ENCODE measurements at regions not wholly inside any gene's neighbourhood (a gene's known extent, or its start where the extent isn't known, plus 50 kb on each side); places are given as distances from the start of the nearest gene placed in this dataset.

DNA sequence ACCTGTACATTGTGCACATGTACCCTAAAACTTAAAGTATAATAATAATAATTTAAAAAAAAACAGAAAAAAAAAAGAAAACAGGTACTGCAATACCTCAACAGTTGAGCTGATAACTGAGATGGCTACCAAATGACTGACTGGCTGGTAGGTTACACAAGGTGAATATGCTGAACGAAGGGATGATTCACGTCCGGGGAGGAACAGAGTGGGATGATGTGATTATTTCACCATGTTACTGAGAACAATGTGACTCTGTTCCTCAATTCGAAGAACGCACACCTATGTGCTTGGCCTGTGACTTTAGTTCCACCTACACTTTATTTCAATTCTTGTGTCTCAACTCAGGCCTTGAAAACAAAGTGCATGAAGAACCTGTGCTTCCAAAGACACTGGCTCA lies 111.7 kb downstream of the CXXC4 start:
- Histone ChIP-seq H3K79me2 (ENCODE audit: control insufficient read depth, insufficient read depth, low read length) (no peaks in the 10 kb centered on the region), H3K27me3 (ENCODE audit: control insufficient read depth, insufficient read depth, low read length) (no peaks in the 10 kb centered on the region), H3K27ac (ENCODE audit: insufficient read depth, low read length) (no peak overlapping the region), H3K4me2 (ENCODE audit: extremely low read depth, insufficient read depth, low read length) (no peak overlapping the region), H3K9ac (ENCODE audit: insufficient read depth, low read length) (no peak overlapping the region), H3K4me3 (replicated peaks in 1 of 4; ENCODE audit: control extremely low read depth in 1 of 4, insufficient read depth in 1 of 4, low read depth in 3 of 4, low read length in 4 of 4) (no peak overlapping the region), H3K36me3 (ENCODE audit: control insufficient read depth, insufficient read depth, low read length) (no peaks in the 10 kb centered on the region), H2AFZ (ENCODE audit: low read length) (no peak overlapping the region), H4K20me1 (ENCODE audit: control insufficient read depth, extremely low read depth, insufficient read depth, low read length) (no peaks in the 10 kb centered on the region), H3K9me3 (ENCODE audit: control insufficient read depth, insufficient read depth, low read depth, low read length) (no peaks in the 10 kb centered on the region), H3K4me1 (ENCODE audit: control insufficient read depth, extremely low read depth, insufficient read depth, low read length) (no peaks in the 10 kb centered on the region)
- no peak for DNase-seq (ENCODE audit: low read depth in 2 of 2)
- TF ChIP-seq, protein P1, sequence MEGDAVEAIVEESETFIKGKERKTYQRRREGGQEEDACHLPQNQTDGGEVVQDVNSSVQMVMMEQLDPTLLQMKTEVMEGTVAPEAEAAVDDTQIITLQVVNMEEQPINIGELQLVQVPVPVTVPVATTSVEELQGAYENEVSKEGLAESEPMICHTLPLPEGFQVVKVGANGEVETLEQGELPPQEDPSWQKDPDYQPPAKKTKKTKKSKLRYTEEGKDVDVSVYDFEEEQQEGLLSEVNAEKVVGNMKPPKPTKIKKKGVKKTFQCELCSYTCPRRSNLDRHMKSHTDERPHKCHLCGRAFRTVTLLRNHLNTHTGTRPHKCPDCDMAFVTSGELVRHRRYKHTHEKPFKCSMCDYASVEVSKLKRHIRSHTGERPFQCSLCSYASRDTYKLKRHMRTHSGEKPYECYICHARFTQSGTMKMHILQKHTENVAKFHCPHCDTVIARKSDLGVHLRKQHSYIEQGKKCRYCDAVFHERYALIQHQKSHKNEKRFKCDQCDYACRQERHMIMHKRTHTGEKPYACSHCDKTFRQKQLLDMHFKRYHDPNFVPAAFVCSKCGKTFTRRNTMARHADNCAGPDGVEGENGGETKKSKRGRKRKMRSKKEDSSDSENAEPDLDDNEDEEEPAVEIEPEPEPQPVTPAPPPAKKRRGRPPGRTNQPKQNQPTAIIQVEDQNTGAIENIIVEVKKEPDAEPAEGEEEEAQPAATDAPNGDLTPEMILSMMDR (conservative IDR thresholded peaks at IDR 0.05 in 1 of 2, IDR thresholded peaks at IDR 0.05 in 1 of 2; ENCODE audit: low read depth in 1 of 2, low read length in 2 of 2), result no peak
- no peak for TF ChIP-seq EZH2 (IDR thresholded peaks at IDR 0.05; ENCODE audit: low read length, missing control alignments)

DNA sequence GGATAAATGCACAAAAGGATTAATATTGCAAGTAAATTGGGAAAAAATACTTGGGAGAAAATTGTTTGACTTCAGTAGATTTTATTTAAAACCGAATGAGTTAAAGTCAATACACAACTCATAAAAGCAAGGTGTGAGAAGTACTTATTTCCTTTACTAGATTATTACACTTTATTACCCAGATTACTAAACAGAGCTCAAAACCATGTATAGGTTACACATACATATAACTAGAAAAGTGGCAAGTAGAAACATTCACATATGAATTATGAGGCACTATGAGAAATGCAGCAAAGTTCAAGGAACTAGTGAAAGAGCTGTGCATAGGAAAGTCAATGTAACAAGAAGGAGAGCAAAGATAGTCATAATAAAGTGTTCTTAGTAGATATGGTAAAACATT lies 113.0 kb downstream of the CXXC4 start:
- Histone ChIP-seq H2AFZ (ENCODE audit: low read length) (no peak overlapping the region), H3K79me2 (ENCODE audit: control insufficient read depth, insufficient read depth, low read length) (no peaks in the 10 kb centered on the region), H3K36me3 (ENCODE audit: control insufficient read depth, insufficient read depth, low read length) (no peaks in the 10 kb centered on the region), H3K4me1 (ENCODE audit: control insufficient read depth, extremely low read depth, insufficient read depth, low read length) (no peaks in the 10 kb centered on the region), H3K27me3 (ENCODE audit: control insufficient read depth, insufficient read depth, low read length) (no peaks in the 10 kb centered on the region), H3K9ac (ENCODE audit: insufficient read depth, low read length) (no peak overlapping the region), H3K4me2 (ENCODE audit: extremely low read depth, insufficient read depth, low read length) (no peak overlapping the region), H4K20me1 (ENCODE audit: control insufficient read depth, extremely low read depth, insufficient read depth, low read length) (no peaks in the 10 kb centered on the region), H3K4me3 (replicated peaks in 1 of 4; ENCODE audit: control extremely low read depth in 1 of 4, insufficient read depth in 1 of 4, low read depth in 3 of 4, low read length in 4 of 4) (no peak overlapping the region), H3K9me3 (ENCODE audit: control insufficient read depth, insufficient read depth, low read depth, low read length) (no peaks in the 10 kb centered on the region), H3K27ac (ENCODE audit: insufficient read depth, low read length) (no peak overlapping the region)
- no peak for TF ChIP-seq EZH2 (IDR thresholded peaks at IDR 0.05; ENCODE audit: low read length, missing control alignments)
- TF ChIP-seq, protein P1 (conservative IDR thresholded peaks at IDR 0.05 in 1 of 2, IDR thresholded peaks at IDR 0.05 in 1 of 2; ENCODE audit: low read depth in 1 of 2, low read length in 2 of 2), result no peak
- DNase-seq (ENCODE audit: low read depth in 2 of 2), result no peak

DNA sequence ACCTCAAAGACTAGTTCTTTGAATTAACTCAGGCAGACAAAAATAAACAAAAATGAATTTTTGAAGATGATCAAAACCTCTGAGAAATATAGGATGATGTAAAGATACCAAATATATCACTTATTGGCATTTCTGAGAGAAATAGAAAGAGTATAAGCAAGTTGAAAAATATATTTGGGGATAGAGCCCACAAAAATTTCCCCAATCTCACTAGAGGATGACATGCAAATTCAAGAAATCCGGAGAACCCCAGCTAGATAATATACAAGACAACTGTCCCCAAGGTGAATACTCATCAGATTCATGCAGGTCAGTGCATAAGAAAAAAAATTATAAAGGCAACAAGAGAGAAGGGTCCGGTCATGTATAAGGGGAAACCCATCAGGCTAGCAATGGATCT lies 129.1 kb downstream of the CXXC4 start:
- no peak for DNase-seq (ENCODE audit: low read depth in 2 of 2)
- H3K9me3 ChIP-seq (ENCODE audit: control insufficient read depth, insufficient read depth, low read depth, low read length), result no peaks in the 10 kb centered on the region
- H3K27ac ChIP-seq (ENCODE audit: insufficient read depth, low read length), result no peak overlapping the region
- no peak overlapping the region for H3K4me2 ChIP-seq (ENCODE audit: extremely low read depth, insufficient read depth, low read length)
- TF ChIP-seq, protein P1 (conservative IDR thresholded peaks at IDR 0.05 in 1 of 2, IDR thresholded peaks at IDR 0.05 in 1 of 2; ENCODE audit: low read depth in 1 of 2, low read length in 2 of 2), result no peak
- TF ChIP-seq EZH2 (IDR thresholded peaks at IDR 0.05; ENCODE audit: low read length, missing control alignments), result no peak
- no peaks in the 10 kb centered on the region for H4K20me1 ChIP-seq (ENCODE audit: control insufficient read depth, extremely low read depth, insufficient read depth, low read length)
- H3K79me2 ChIP-seq (ENCODE audit: control insufficient read depth, insufficient read depth, low read length), result no peaks in the 10 kb centered on the region
- no peak overlapping the region for H3K4me3 ChIP-seq (replicated peaks in 1 of 4; ENCODE audit: control extremely low read depth in 1 of 4, insufficient read depth in 1 of 4, low read depth in 3 of 4, low read length in 4 of 4)
- H2AFZ ChIP-seq (ENCODE audit: low read length), result no peak overlapping the region
- H3K9ac ChIP-seq (ENCODE audit: insufficient read depth, low read length), result no peak overlapping the region
- H3K36me3 ChIP-seq (ENCODE audit: control insufficient read depth, insufficient read depth, low read length), result no peaks in the 10 kb centered on the region
- H3K4me1 ChIP-seq (ENCODE audit: control insufficient read depth, extremely low read depth, insufficient read depth, low read length), result no peaks in the 10 kb centered on the region
- H3K27me3 ChIP-seq (ENCODE audit: control insufficient read depth, insufficient read depth, low read length), result no peaks in the 10 kb centered on the region
